ENCODE measurements at regions not wholly inside any gene's neighbourhood (a gene's known extent, or its start where the extent isn't known, plus 50 kb on each side); places are given as distances from the start of the nearest gene placed in this dataset.

DNA sequence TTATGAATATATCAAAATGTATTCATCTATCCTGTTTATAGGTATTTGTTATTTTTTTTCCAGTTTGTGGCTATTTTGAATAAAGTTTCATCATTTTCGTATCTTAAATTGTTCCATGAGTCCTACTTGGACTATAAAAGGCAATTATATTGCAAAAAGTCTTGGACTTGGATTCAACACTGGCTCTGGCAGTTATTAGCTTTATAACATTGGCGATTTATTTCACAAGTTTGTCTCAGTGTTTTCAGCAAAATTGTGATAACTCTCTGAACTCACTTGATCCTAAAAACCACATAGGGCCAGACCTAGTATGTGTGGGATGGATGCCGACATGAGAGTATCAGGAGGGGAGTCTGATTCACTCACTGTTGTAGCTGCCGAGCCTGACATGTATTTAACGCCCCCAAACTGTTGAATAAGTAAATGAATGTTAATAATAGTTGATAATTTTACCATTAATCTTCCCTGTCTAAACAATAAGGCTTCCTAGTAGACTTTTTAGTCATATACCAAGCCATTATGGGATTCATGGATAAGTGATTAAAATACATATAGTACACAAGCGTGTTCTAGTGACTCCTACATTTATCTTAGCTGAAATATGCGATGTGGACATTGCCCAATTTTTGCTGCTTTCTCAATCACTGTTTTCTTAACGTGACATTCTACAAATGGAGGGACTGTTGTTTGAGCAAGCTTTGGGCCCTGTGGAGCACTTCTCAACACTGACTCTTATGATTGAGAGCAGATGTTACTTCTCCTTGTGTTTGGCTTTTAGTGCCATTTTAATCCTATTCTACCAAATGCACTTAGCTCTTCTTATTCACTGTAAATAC lies 907.6 kb downstream of the EPHA4 start:
- no peaks in the 10 kb centered on the region for H3K36me3 ChIP-seq (ENCODE audit: insufficient read depth, low read depth, low read length)
- H3K4me3 ChIP-seq (ENCODE audit: low read length): no peak overlapping the region
- H3K27me3 ChIP-seq (ENCODE audit: insufficient read depth, low read length): no peaks in the 10 kb centered on the region
- H3K27ac ChIP-seq (ENCODE audit: low read length): no peak overlapping the region
- no peaks in the 10 kb centered on the region for H3K4me1 ChIP-seq (ENCODE audit: insufficient read depth, low read length)
- H3K9ac ChIP-seq (ENCODE audit: low read depth, low read length): no peak overlapping the region
- H3K9me3 ChIP-seq (ENCODE audit: insufficient read depth, low read depth, low read length): 0 out of 2 replicates have a peak, but pooled peaks cover under 1% of the 10 kb centered on the region

DNA sequence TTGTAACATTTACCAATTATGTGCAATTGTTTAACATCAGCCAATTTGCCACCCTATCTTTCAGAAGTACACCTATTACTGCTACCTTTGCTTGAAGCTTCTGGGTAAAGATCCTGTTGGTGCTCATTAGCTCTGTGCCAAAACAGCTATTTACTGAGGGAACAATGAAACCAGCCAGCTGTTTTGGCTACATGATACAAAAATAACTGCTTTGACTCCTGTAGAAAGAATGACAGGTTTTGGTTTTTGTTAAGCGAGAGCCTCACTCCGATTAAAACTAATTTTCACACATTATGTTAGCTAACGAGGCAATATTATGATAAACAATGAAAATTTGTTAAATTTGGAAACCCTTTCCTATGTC lies 907.0 kb downstream of the EPHA4 start:
- H3K27ac ChIP-seq (ENCODE audit: low read length): no peak overlapping the region
- no peaks in the 10 kb centered on the region for H3K36me3 ChIP-seq (ENCODE audit: insufficient read depth, low read depth, low read length)
- H3K9ac ChIP-seq (ENCODE audit: low read depth, low read length): no peak overlapping the region
- H3K9me3 ChIP-seq (ENCODE audit: insufficient read depth, low read depth, low read length): 0 out of 2 replicates have a peak, but pooled peaks cover 3% of the 10 kb centered on the region
- H3K4me3 ChIP-seq (ENCODE audit: low read length): no peak overlapping the region
- H3K4me1 ChIP-seq (ENCODE audit: insufficient read depth, low read length): no peaks in the 10 kb centered on the region
- H3K27me3 ChIP-seq (ENCODE audit: insufficient read depth, low read length): no peaks in the 10 kb centered on the region

DNA sequence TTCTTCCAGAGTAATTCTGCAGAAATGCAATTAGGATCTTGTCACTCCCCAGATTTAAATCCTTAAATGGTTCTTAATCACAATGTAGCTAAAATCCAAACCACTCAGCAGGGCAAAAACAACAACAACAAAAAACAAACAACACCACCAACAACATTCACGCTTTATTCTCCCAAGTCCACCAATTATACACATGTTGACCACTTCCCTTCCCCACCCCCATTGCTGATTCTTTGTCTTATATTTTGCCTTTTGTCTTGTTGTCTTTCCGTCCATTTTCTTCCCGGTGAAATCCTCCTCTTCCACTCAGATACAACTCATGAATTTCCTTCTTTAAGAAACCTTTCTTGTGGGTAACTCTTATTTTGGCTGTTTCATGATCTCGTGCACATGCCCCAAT lies 902.8 kb downstream of the EPHA4 start:
- Histone ChIP-seq H3K9ac (ENCODE audit: low read depth, low read length) (no peak overlapping the region), H3K9me3 (ENCODE audit: insufficient read depth, low read depth, low read length) (0 out of 2 replicates have a peak, but pooled peaks cover 3% of the 10 kb centered on the region), H3K36me3 (ENCODE audit: insufficient read depth, low read depth, low read length) (no peaks in the 10 kb centered on the region), H3K4me3 (ENCODE audit: low read length) (no peak overlapping the region), H3K27me3 (ENCODE audit: insufficient read depth, low read length) (no peaks in the 10 kb centered on the region), H3K4me1 (ENCODE audit: insufficient read depth, low read length) (no peaks in the 10 kb centered on the region), H3K27ac (ENCODE audit: low read length) (no peak overlapping the region)

DNA sequence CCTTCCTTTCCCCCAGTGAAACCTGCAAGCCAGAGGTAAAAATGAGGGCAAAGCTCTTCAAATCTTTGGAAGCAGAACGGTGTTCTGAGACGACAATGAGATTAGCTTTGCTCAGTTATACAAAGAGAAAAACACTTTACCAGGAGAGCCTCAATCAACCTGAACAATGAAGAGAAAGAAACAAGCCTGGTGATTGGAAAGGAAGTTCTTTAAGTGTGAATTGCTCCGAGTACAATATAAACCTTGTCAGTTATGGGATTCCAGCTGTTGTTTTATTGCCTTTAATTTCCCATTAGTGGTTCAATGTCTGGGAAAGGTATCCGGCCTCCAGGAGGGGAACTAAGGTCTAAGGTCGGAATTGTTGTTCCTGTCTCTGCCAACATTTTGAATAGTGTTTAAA lies 901.6 kb downstream of the EPHA4 start:
- Histone ChIP-seq H3K27me3 (ENCODE audit: insufficient read depth, low read length) (no peaks in the 10 kb centered on the region), H3K4me1 (ENCODE audit: insufficient read depth, low read length) (no peaks in the 10 kb centered on the region), H3K36me3 (ENCODE audit: insufficient read depth, low read depth, low read length) (no peaks in the 10 kb centered on the region), H3K9ac (ENCODE audit: low read depth, low read length) (no peak overlapping the region), H3K27ac (ENCODE audit: low read length) (no peak overlapping the region), H3K9me3 (ENCODE audit: insufficient read depth, low read depth, low read length) (0 out of 2 replicates have a peak, but pooled peaks cover 3% of the 10 kb centered on the region), H3K4me3 (ENCODE audit: low read length) (no peak overlapping the region)

DNA sequence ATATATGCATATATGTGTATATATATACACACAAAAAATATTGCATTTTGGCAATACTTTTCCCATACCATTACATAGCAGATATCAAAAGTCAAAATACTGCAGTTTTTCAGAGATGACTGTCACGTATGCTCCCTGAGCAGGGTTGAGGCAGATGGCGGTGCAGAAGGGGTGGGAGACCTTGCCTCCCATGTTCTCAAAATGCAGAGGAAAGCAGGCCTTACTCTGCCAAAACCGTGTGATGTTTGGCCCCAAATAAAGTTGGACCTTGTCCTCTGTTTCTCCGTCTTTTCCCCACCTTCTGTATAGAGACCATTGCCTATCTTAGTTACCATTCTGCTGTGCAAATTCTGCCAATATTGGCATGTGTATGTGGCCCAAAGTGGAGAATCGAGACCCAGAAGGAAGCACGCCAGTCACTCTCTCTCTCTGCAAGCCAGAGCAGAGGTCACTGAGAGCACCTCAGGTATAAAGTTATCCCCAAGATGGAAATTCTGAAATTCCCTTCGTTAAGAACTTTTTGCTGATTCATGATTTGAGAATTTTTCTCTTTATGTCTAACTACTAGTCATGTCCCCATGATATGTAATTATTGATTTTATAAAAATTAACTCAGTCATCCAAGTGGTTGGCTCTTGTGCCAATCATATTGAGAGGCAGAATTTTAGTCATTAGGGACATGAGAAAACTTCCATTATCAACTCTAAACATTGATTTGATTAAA lies 898.8 kb downstream of the EPHA4 start:
- H3K4me3 ChIP-seq (ENCODE audit: low read length): no peak overlapping the region
- H3K27me3 ChIP-seq (ENCODE audit: insufficient read depth, low read length): no peaks in the 10 kb centered on the region
- H3K36me3 ChIP-seq (ENCODE audit: insufficient read depth, low read depth, low read length): no peaks in the 10 kb centered on the region
- H3K4me1 ChIP-seq (ENCODE audit: insufficient read depth, low read length): no peaks in the 10 kb centered on the region
- 0 out of 2 replicates have a peak, but pooled peaks cover 3% of the 10 kb centered on the region for H3K9me3 ChIP-seq (ENCODE audit: insufficient read depth, low read depth, low read length)
- H3K9ac ChIP-seq (ENCODE audit: low read depth, low read length): no peak overlapping the region
- H3K27ac ChIP-seq (ENCODE audit: low read length): no peak overlapping the region

DNA sequence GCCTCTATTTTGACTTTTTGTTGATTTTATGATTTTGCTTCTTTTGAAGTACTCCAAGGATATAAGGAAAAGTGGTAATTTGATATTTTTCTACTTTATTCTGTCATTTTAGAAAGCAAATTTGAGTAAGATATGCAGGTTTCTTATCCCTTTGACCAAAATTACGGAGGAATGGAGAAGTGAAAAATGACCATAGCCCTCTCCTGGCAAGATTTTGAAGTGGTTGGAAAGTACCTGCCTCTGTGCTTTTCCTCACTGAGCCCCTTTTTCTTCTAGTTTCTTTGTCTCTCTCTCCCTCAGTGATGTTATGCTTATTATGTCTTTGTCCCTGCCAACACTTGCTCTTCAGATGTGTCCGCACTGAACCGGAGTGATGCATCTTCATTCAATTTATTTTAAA lies 898.1 kb downstream of the EPHA4 start:
- H3K27me3 ChIP-seq (ENCODE audit: insufficient read depth, low read length): no peaks in the 10 kb centered on the region
- H3K9ac ChIP-seq (ENCODE audit: low read depth, low read length): no peak overlapping the region
- H3K27ac ChIP-seq (ENCODE audit: low read length): no peak overlapping the region

DNA sequence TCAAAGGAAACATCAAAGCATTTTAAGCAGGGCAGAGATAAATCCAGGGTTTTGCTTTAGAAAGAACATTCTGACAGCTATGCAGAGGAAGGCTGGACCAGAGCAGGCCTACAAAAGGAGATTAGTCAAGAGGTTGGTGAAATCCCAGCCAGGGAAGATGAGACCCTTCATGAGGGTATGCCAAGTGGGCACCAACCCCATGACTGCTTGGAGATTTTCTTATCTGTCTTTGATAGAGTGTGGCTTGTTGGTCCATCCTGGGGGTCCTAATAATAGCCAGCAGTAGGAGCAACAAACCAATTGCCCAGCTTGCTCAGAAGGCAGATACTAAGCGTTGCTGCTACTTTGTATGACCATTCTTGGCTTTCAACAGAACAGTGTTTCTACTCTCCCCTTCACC lies 895.4 kb downstream of the EPHA4 start:
- H3K9me3 ChIP-seq (ENCODE audit: insufficient read depth, low read depth, low read length): no peaks in the 10 kb centered on the region
- no peak overlapping the region for H3K27ac ChIP-seq (ENCODE audit: low read length)
- no peak overlapping the region for H3K9ac ChIP-seq (ENCODE audit: low read depth, low read length)
- H3K36me3 ChIP-seq (ENCODE audit: insufficient read depth, low read depth, low read length): no peaks in the 10 kb centered on the region
- no peaks in the 10 kb centered on the region for H3K4me1 ChIP-seq (ENCODE audit: insufficient read depth, low read length)
- no peaks in the 10 kb centered on the region for H3K27me3 ChIP-seq (ENCODE audit: insufficient read depth, low read length)
- H3K4me3 ChIP-seq (ENCODE audit: low read length): no peak overlapping the region

More for the DNA sequence above, 898.1 kb downstream of the EPHA4 start:
- Histone ChIP-seq H3K9me3 (ENCODE audit: insufficient read depth, low read depth, low read length) (0 out of 2 replicates have a peak, but pooled peaks cover 3% of the 10 kb centered on the region), H3K36me3 (ENCODE audit: insufficient read depth, low read depth, low read length) (no peaks in the 10 kb centered on the region), H3K4me3 (ENCODE audit: low read length) (no peak overlapping the region), H3K4me1 (ENCODE audit: insufficient read depth, low read length) (no peaks in the 10 kb centered on the region)

DNA sequence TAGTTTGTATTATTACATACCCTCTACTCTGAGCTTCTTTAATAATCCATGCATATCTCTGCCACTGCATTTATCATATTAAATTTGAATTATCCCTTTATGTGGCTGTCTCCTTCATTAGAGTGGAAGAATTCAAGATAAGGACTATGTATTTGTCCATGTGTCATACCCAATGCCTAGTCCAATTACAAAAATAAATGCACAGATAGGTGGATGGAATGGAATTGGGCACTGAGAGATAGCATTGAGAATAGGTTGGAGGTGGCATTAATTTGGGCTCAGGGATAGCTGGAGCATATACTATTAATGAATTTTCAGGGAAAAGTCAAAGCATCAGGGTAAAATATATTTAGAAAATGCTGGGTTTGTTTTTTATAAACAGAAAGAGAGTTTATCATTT lies 893.2 kb downstream of the EPHA4 start:
- Histone ChIP-seq H3K4me1 (ENCODE audit: insufficient read depth, low read length) (no peaks in the 10 kb centered on the region), H3K27me3 (ENCODE audit: insufficient read depth, low read length) (no peaks in the 10 kb centered on the region), H3K4me3 (ENCODE audit: low read length) (no peak overlapping the region), H3K9ac (ENCODE audit: low read depth, low read length) (no peak overlapping the region), H3K27ac (ENCODE audit: low read length) (no peak overlapping the region), H3K9me3 (ENCODE audit: insufficient read depth, low read depth, low read length) (no peaks in the 10 kb centered on the region), H3K36me3 (ENCODE audit: insufficient read depth, low read depth, low read length) (no peaks in the 10 kb centered on the region)

DNA sequence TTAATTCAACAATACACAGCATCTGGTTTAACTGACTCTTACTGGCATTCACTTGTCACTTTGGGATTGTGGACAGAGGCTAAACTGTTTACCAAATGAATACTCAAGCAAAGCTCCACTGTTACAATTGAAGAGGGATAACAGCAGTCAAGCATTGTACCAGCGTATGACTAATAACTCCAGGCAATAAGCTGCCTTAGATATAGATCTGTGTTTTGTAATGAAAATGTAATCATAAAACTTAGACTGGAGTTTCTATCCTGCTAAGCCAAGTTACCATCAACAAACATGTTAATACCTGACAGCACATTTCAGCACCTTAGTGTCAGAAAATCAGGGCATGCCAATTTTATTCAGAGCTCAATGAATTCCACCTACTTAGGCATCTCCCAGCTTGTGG lies 889.5 kb downstream of the EPHA4 start:
- no peak overlapping the region for H3K27ac ChIP-seq (ENCODE audit: low read length)

DNA sequence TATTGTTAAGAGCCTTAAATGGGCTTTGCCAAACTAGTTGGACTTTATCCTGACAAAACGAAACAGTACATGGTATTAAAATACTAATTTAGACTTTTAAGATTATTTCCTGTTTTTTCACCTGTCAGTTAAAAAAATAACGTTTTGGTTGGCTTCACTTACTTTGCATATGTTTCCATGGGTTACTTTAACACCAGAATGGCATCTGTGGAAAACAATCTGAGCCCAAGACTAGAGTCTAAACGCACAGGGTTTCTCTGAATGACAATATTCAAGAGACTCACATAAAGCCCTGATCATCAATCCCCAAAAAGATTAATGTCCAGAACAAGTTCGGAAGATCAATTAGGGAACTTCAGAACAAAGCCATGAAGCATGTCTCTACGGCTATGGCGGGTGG lies 888.0 kb downstream of the EPHA4 start:
- Histone ChIP-seq H3K4me3 (ENCODE audit: low read length) (no peak overlapping the region), H3K9ac (ENCODE audit: low read depth, low read length) (no peak overlapping the region), H3K9me3 (ENCODE audit: insufficient read depth, low read depth, low read length) (no peaks in the 10 kb centered on the region), H3K27ac (ENCODE audit: low read length) (no peak overlapping the region), H3K27me3 (ENCODE audit: insufficient read depth, low read length) (no peaks in the 10 kb centered on the region), H3K36me3 (ENCODE audit: insufficient read depth, low read depth, low read length) (no peaks in the 10 kb centered on the region), H3K4me1 (ENCODE audit: insufficient read depth, low read length) (no peaks in the 10 kb centered on the region)

More for the DNA sequence above, 889.5 kb downstream of the EPHA4 start:
- H3K27me3 ChIP-seq (ENCODE audit: insufficient read depth, low read length): no peaks in the 10 kb centered on the region
- no peaks in the 10 kb centered on the region for H3K36me3 ChIP-seq (ENCODE audit: insufficient read depth, low read depth, low read length)
- H3K4me3 ChIP-seq (ENCODE audit: low read length): no peak overlapping the region
- H3K9me3 ChIP-seq (ENCODE audit: insufficient read depth, low read depth, low read length): no peaks in the 10 kb centered on the region
- H3K9ac ChIP-seq (ENCODE audit: low read depth, low read length): no peak overlapping the region
- H3K4me1 ChIP-seq (ENCODE audit: insufficient read depth, low read length): no peaks in the 10 kb centered on the region

DNA sequence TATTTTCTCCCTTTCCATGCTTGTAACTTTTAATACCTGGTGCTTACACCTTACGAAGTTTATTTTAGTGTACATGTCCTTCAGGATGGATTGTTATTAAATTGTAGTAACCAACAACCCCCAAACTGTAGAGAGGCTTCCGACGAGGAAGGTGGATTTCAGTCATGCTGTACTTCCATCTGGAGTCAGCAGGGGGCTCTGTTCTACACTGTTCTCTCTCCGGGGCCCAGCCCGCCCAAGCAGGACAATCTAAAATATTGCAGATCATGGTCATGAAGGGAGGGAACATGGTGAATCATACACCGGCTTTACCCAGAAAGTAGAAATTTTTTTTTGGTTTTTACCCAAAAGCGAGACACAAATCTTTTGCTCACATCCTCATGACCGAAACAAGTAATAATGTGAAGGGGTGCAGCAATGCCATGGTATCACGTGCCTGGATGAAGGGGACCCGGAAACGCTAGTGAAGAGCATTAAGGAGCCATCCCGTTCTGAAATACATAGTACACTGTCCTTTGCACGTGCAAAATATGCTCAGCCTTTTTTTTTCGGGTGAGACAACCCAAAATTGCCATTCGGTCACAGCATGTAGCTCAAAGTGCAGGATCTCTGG lies 884.8 kb downstream of the EPHA4 start:
- Histone ChIP-seq H3K27ac (ENCODE audit: low read length) (no peak overlapping the region), H3K27me3 (ENCODE audit: insufficient read depth, low read length) (no peaks in the 10 kb centered on the region), H3K4me3 (ENCODE audit: low read length) (no peak overlapping the region), H3K9me3 (ENCODE audit: insufficient read depth, low read depth, low read length) (peaks cover 5% of the 10 kb centered on the region; the same call in 1 of the 2 replicates), H3K4me1 (ENCODE audit: insufficient read depth, low read length) (no peaks in the 10 kb centered on the region), H3K36me3 (ENCODE audit: insufficient read depth, low read depth, low read length) (no peaks in the 10 kb centered on the region), H3K9ac (ENCODE audit: low read depth, low read length) (no peak overlapping the region)
